GDM1 (cell line): ENCODE measurements at regions not wholly inside any gene's neighbourhood (a gene's known extent, or its start where the extent isn't known, plus 50 kb on each side); places are given as distances from the start of the nearest gene placed in this dataset.
"Not testable (repeated sequence)": the region's sequence is repeated elsewhere in the genome, so short reads cannot be mapped to it uniquely, and the experiment has no call there.

Experiments used
- DNase-seq: peaks from one replicate; lab custom pipeline; 2025; lab: John Stamatoyannopoulos, UW

- no peak for DNase-seq
Measured at GRCh38 chr4:29113960-29114359, 1606.2 kb upstream of the PCDH7 start.

- DNase-seq, result not testable (repeated sequence)
Measured at GRCh38 chr4:29117231-29117722, 1602.9 kb upstream of the PCDH7 start.

GRCh38 chr4:29121586-29121985 lies 1598.6 kb upstream of the PCDH7 start:
- no peak for DNase-seq

GRCh38 chr4:29128810-29129209 lies 1591.4 kb upstream of the PCDH7 start:
- DNase-seq, result no peak

GRCh38 chr4:29131304-29131703 lies 1588.9 kb upstream of the PCDH7 start:
- DNase-seq, result no peak

- no peak for DNase-seq
Measured at GRCh38 chr4:29142708-29143107, 1577.5 kb upstream of the PCDH7 start.

- DNase-seq, result no peak
Measured at GRCh38 chr4:29151584-29151983, 1568.6 kb upstream of the PCDH7 start.

- DNase-seq, result no peak
Measured at GRCh38 chr4:29153642-29154041, 1566.5 kb upstream of the PCDH7 start.

- DNase-seq, result no peak
Measured at GRCh38 chr4:29175291-29175690, 1544.9 kb upstream of the PCDH7 start.

- DNase-seq, result no peak
Measured at GRCh38 chr4:29199025-29199424, 1521.1 kb upstream of the PCDH7 start.

- DNase-seq, result no peak
Measured at GRCh38 chr4:29199485-29199884, 1520.7 kb upstream of the PCDH7 start.

- no peak for DNase-seq
Measured at GRCh38 chr4:29213020-29213419, 1507.1 kb upstream of the PCDH7 start.

GRCh38 chr4:29220761-29221160 lies 1499.4 kb upstream of the PCDH7 start:
- DNase-seq, result no peak

- DNase-seq, result no peak
Measured at GRCh38 chr4:29224911-29225310, 1495.3 kb upstream of the PCDH7 start.

GRCh38 chr4:29240641-29241040 lies 1479.5 kb upstream of the PCDH7 start:
- no peak for DNase-seq

- DNase-seq, result no peak
Measured at GRCh38 chr4:29243054-29243453, 1477.1 kb upstream of the PCDH7 start.

- no peak for DNase-seq
Measured at GRCh38 chr4:29243851-29244250, 1476.3 kb upstream of the PCDH7 start.

GRCh38 chr4:29259556-29259955 lies 1460.6 kb upstream of the PCDH7 start:
- no peak for DNase-seq

- DNase-seq, result no peak
Measured at GRCh38 chr4:29262986-29263385, 1457.2 kb upstream of the PCDH7 start.

- DNase-seq, result no peak
Measured at GRCh38 chr4:29276150-29276549, 1444.0 kb upstream of the PCDH7 start.

- no peak for DNase-seq
Measured at GRCh38 chr4:29277381-29277780, 1442.8 kb upstream of the PCDH7 start.

GRCh38 chr4:29278585-29278984 lies 1441.6 kb upstream of the PCDH7 start:
- no peak for DNase-seq

GRCh38 chr4:29289118-29289517 lies 1431.1 kb upstream of the PCDH7 start:
- DNase-seq, result no peak

GRCh38 chr4:29295280-29295679 lies 1424.9 kb upstream of the PCDH7 start:
- DNase-seq, result no peak

GRCh38 chr4:29304595-29304994 lies 1415.6 kb upstream of the PCDH7 start:
- no peak for DNase-seq
